PFSK-1 (cell line): ENCODE measurements at regions not wholly inside any gene's neighbourhood (a gene's known extent, or its start where the extent isn't known, plus 50 kb on each side); places are given as distances from the start of the nearest gene placed in this dataset.

Experiments
- FOXP2 ChIP-seq: optimal IDR thresholded peaks from 2 replicates; pipeline ENCODE3; 2011; ENCODE audit warnings: borderline replicate concordance, control low read depth, inconsistent platforms; ENCODE audit not compliant: insufficient read depth; ENCODE audit errors: extremely low read length, extremely low read depth
- POLR2AphosphoS5 ChIP-seq: IDR thresholded peaks from 2 replicates; pipeline ENCODE4 v1.6.1; 2012; ENCODE audit warnings: low read depth, mild to moderate bottlenecking, control low read depth, low read length, moderate library complexity
- SIN3A ChIP-seq: IDR thresholded peaks from 2 replicates; pipeline ENCODE4 v1.6.1; 2012; ENCODE audit warnings: mild to moderate bottlenecking, low read length, moderate library complexity, borderline replicate concordance; ENCODE audit not compliant: insufficient read depth
- TAF1 ChIP-seq: IDR thresholded peaks from 2 replicates; pipeline ENCODE4 v1.6.1; 2012; ENCODE audit warnings: low read length, control low read depth, borderline replicate concordance; ENCODE audit not compliant: insufficient read depth
- TF ChIP-seq, protein P1 (sequence below), 2 experiments: IDR thresholded peaks; 2 replicates each; pipeline versions ENCODE4 v1.6.1 to v1.8.0; 2011 to 2012; ENCODE audit warnings: low read depth in 2 of 2, low read length in 2 of 2, control low read depth in 1 of 2, inconsistent platforms in 1 of 2, mild to moderate bottlenecking in 1 of 2, moderate library complexity in 1 of 2; ENCODE audit not compliant: insufficient read depth in 1 of 2

DNA sequence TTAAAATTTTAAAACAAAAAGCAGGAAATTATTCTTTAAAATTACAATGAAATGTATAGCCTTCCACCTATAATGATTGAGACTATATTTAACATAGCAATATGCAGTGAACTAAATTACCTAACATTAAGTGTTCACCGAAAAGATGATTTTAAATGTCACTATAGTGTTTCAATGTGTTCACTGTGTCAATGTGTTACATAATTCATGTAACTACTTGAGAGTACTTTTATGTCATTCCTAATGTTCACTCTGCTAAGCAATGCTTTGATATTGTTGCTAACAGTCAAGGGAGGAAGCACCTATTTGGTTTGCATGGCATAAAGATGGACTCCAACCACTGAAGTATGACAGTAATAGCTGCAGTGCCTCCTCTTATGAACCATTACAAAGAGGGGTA is 629.8 kb upstream of the C9orf72 start:
- no peak for TF ChIP-seq FOXP2

DNA sequence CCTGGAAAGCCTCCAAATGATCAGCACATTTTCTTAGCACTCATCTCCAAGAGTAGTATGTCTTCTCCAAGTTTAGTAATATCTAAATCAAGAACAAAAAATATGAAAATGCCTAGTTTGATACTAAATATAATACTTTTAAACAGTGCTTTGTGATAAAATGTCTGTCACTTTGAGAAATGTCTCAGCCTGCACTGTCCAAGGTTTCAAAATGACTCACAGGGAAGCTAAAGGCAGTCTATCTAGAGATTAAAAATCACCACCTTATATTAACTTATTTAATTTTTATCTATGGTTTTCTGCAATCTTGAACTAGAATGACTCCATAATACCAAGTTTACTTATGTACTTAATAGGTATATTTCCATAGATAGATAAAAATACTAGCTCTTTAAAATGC is 633.0 kb upstream of the C9orf72 start:
- TF ChIP-seq, protein P1, sequence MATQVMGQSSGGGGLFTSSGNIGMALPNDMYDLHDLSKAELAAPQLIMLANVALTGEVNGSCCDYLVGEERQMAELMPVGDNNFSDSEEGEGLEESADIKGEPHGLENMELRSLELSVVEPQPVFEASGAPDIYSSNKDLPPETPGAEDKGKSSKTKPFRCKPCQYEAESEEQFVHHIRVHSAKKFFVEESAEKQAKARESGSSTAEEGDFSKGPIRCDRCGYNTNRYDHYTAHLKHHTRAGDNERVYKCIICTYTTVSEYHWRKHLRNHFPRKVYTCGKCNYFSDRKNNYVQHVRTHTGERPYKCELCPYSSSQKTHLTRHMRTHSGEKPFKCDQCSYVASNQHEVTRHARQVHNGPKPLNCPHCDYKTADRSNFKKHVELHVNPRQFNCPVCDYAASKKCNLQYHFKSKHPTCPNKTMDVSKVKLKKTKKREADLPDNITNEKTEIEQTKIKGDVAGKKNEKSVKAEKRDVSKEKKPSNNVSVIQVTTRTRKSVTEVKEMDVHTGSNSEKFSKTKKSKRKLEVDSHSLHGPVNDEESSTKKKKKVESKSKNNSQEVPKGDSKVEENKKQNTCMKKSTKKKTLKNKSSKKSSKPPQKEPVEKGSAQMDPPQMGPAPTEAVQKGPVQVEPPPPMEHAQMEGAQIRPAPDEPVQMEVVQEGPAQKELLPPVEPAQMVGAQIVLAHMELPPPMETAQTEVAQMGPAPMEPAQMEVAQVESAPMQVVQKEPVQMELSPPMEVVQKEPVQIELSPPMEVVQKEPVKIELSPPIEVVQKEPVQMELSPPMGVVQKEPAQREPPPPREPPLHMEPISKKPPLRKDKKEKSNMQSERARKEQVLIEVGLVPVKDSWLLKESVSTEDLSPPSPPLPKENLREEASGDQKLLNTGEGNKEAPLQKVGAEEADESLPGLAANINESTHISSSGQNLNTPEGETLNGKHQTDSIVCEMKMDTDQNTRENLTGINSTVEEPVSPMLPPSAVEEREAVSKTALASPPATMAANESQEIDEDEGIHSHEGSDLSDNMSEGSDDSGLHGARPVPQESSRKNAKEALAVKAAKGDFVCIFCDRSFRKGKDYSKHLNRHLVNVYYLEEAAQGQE (IDR thresholded peaks at IDR 0.05; ENCODE audit: insufficient read depth in 1 of 2, low read depth in 2 of 2, low read length in 2 of 2) = no peak
- TF ChIP-seq TAF1 (no peak), FOXP2 (no peak), SIN3A (no peak), POLR2AphosphoS5 (no peak)

DNA sequence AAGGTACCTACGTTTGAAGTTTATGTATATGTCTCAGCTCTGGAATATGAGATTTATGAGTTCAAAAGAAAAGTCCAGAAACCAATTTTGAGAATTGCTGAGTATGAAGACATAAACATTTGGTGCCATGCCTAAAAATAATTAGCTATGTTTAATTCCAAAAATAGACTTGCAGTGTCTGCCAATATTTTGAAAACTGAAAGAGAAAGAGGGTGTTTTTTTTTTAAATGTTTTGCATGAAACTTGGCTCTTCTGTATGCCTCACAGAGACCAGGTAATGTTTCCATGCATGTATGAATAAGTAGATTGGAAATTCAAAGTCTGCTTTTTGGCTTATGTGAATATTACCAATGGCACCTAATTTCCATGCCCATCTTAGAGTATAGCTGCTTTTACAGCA is 634.4 kb upstream of the C9orf72 start:
- TF ChIP-seq, protein P1 (IDR thresholded peaks at IDR 0.05; ENCODE audit: insufficient read depth in 1 of 2, low read depth in 2 of 2, low read length in 2 of 2) = no peak
- TF ChIP-seq TAF1 (no peak), SIN3A (no peak)

DNA sequence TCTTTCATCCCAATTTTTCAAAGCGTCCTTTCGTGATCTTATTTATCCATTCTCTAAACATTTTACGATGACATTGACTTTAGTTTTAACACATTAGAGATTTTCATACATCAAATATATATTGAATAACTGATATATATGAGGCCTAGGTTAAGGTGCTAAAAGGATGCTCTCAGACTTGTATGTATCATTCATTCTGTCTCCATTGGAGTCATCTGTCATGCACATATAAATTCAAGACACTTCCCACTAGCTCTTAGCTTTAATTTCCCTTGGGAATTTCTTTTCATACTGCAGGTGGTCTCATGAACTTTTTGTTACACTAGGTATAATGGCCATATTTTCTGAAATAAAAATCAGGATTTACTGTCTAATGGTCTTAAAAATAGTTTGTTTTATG is 635.8 kb upstream of the C9orf72 start:
- TF ChIP-seq SIN3A (no peak), POLR2AphosphoS5 (no peak), FOXP2 (no peak), TAF1 (no peak)
- TF ChIP-seq, protein P1 (IDR thresholded peaks at IDR 0.05; ENCODE audit: insufficient read depth in 1 of 2, low read depth in 2 of 2, low read length in 2 of 2) = no peak

DNA sequence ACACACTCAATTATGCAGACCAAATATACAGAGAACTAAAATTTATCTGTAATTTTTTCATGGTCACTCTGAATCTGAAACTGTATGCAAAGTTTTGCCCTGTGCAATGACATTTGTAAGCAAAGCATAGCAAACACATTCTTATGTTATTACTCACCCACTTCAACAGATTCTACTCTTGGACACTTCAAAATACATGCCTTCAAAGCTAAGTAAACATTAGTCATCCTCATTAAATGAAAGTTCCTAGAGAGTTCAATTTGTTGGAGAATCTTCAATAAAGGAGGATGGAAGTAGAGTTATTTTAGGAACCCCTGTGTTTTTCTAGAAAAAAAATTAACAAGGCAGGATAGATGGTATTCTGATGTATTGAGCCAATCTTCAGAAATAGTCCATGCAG is 639.7 kb upstream of the C9orf72 start:
- TF ChIP-seq FOXP2 = no peak
- no peak for TF ChIP-seq TAF1
- TF ChIP-seq, protein P1 (IDR thresholded peaks at IDR 0.05; ENCODE audit: insufficient read depth in 1 of 2, low read depth in 2 of 2, low read length in 2 of 2) = no peak
- TF ChIP-seq POLR2AphosphoS5 = no peak
- no peak for TF ChIP-seq SIN3A
